K562 (cell line): ENCODE measurements at regions not wholly inside any gene's neighbourhood (a gene's known extent, or its start where the extent isn't known, plus 50 kb on each side); places are given as distances from the start of the nearest gene placed in this dataset.

Source experiments
- ATAC-seq: fragments of 200-7000 bp; cut with Tn5 transposase; 3 replicates; pipeline ENCODE4 v1.9.1; 2020; ENCODE audit warnings: moderate library complexity
- BruUV-seq: library from RNA; stranded (reverse); fragments of 400-500 nt; replicated peaks from 2 replicates; lab custom pipeline; 2021; lab: Mats Ljungman, UMichigan
- CTCF ChIA-PET: fragments of 300-600 bp; formaldehyde crosslinking; extraction: SDS; loops from one replicate; lab custom pipeline; 2021; ENCODE audit warnings: low intra/inter-chr PET ratio; lab: Yijun Ruan, JAX
- POLR2A ChIA-PET: fragments of 300-600, 350-650 bp; sonication (Branson Sonifier 250); formaldehyde crosslinking; extraction: SDS; loops from one replicate; lab custom pipeline; 2021; ENCODE audit warnings: antibody characterized with exemption, inconsistent platforms; lab: Yijun Ruan, JAX
- DNase-seq, 4 experiments: peaks; one replicate each; pipeline versions ENCODE4 v3.0.0 to v3.0.0-alpha.2; 2011 to 2018; ENCODE audit warnings: low spot score in 3 of 4, mixed read lengths in 3 of 4; ENCODE audit errors: extremely low read depth in 1 of 4
- FAIRE-seq: peaks from 2 replicates; lab custom pipeline; 2011; peaks lifted over from hg19 to GRCh38; lab: Jason Lieb, UNC
- H2AFZ ChIP-seq: 2 replicates; pipeline ENCODE4 v1.6.0; 2011; ENCODE audit warnings: low read depth, low read length, control low read depth, inconsistent platforms
- H3K27ac ChIP-seq: fragments of 200-600 bp; 3 replicates; pipeline ENCODE4 v1.8.0; 2011; ENCODE audit warnings: low read depth, mild to moderate bottlenecking, control low read depth, inconsistent platforms, low read length, moderate library complexity, mixed read lengths; ENCODE audit errors: extremely low read depth
- H3K27me3 ChIP-seq, 2 experiments: fragments of 300-600 bp in 1 of 2; 2 replicates in 1 of 2; 3 replicates in 1 of 2; pipeline versions ENCODE4 v1.6.0 to v1.8.0; 2011; ENCODE audit warnings: inconsistent platforms in 2 of 2, low read length in 2 of 2, mild to moderate bottlenecking in 1 of 2, mixed read lengths in 1 of 2, moderate library complexity in 1 of 2; ENCODE audit not compliant: control insufficient read depth in 2 of 2, insufficient read depth in 2 of 2
- H3K36me3 ChIP-seq: fragments of 300-600 bp; 3 replicates; pipeline ENCODE4 v1.8.0; 2011; ENCODE audit warnings: mild to moderate bottlenecking, low read length, inconsistent platforms; ENCODE audit not compliant: control insufficient read depth, insufficient read depth
- H3K4me1 ChIP-seq, 2 experiments: fragments of 200-600 bp in 1 of 2; replicated peaks in 1 of 2; 2 replicates in 1 of 2; 3 replicates in 1 of 2; pipeline versions ENCODE4 v1.5.1 to v1.8.0; 2011; ENCODE audit warnings: inconsistent platforms in 2 of 2, low read length in 2 of 2, mild to moderate bottlenecking in 1 of 2, mixed read lengths in 1 of 2, moderate library complexity in 1 of 2; ENCODE audit not compliant: control insufficient read depth in 2 of 2, insufficient read depth in 2 of 2
- H3K4me2 ChIP-seq: 2 replicates; pipeline ENCODE4 v1.6.1; 2011; ENCODE audit warnings: low read length, control low read depth, inconsistent platforms, mixed read lengths; ENCODE audit not compliant: insufficient read depth
- H3K4me3 ChIP-seq: fragments of 200-600 bp; sonication (generic), shearing (Covaris generic); 2 replicates; pipeline ENCODE4 v1.5.1; 2016; ENCODE audit warnings: control low read depth, inconsistent platforms
- H3K79me2 ChIP-seq: fragments of 200-600 bp; 3 replicates; pipeline ENCODE4 v1.8.0; 2011; ENCODE audit warnings: low read length, inconsistent platforms; ENCODE audit not compliant: control insufficient read depth, insufficient read depth
- H3K9ac ChIP-seq, 2 experiments: 2 replicates each; pipeline versions ENCODE4 v1.6.0 to v1.6.1; 2011; ENCODE audit warnings: low read depth in 2 of 2, low read length in 2 of 2, control low read depth in 1 of 2, inconsistent platforms in 1 of 2, mild to moderate bottlenecking in 1 of 2, mixed read lengths in 1 of 2; ENCODE audit not compliant: insufficient read depth in 1 of 2
- H3K9me1 ChIP-seq: one replicate; pipeline ENCODE4 v1.6.0; 2011; ENCODE audit warnings: inconsistent platforms, mild to moderate bottlenecking, low read length, moderate library complexity; ENCODE audit not compliant: control insufficient read depth, insufficient read depth
- H3K9me3 ChIP-seq: replicated peaks from 2 replicates; pipeline ENCODE4 v1.5.1; 2011; ENCODE audit warnings: low read depth, low read length, inconsistent platforms; ENCODE audit not compliant: control insufficient read depth, insufficient read depth
- H4K20me1 ChIP-seq: replicated peaks from 2 replicates; pipeline ENCODE4 v1.6.1; 2011; ENCODE audit warnings: low read length, inconsistent platforms, mixed read lengths; ENCODE audit not compliant: control insufficient read depth, insufficient read depth
- ASH1L ChIP-seq: fragments of 450-650 bp; IDR thresholded peaks from 2 replicates; pipeline ENCODE4 v1.6.1; 2018; ENCODE audit warnings: borderline replicate concordance, mild to moderate bottlenecking, low read depth; ENCODE audit not compliant: partially characterized antibody
- KLF10 ChIP-seq: fragments of 250-450 bp; sonication (Bioruptor Pico); IDR thresholded peaks from 2 replicates; pipeline ENCODE4 v1.6.1; 2021; ENCODE audit warnings: matching md5 sums
- MCM3 ChIP-seq: fragments of 450-650 bp; IDR thresholded peaks from 2 replicates; pipeline ENCODE4 v1.6.1; 2016
- NFIC ChIP-seq: fragments of 450-650 bp; IDR thresholded peaks from 2 replicates; pipeline ENCODE4 v1.6.1; 2017; ENCODE audit warnings: mild to moderate bottlenecking, inconsistent platforms
- NR2C2 ChIP-seq, 2 experiments: fragments of 200-800 bp in 1 of 2; sonication (Bioruptor generic) in 1 of 2; sonication (generic) in 1 of 2; formaldehyde crosslinking in 1 of 2; IDR thresholded peaks; 2 replicates each; pipeline versions ENCODE4 v1.6.1 to v1.8.0; 2016 to 2022; ENCODE audit warnings: mild to moderate bottlenecking in 1 of 2, missing compliant biosample characterization in 1 of 2, missing genetic modification characterization in 1 of 2, missing genetic modification reagents in 1 of 2
- ZNF212 ChIP-seq: fragments of 450-650 bp; formaldehyde crosslinking; IDR thresholded peaks from 2 replicates; pipeline ENCODE4 v1.4.0; 2020; ENCODE audit warnings: mild to moderate bottlenecking
- ZNF551 ChIP-seq: fragments of 250-450 bp; sonication (Bioruptor Pico); IDR thresholded peaks from 2 replicates; pipeline ENCODE4 v1.5.0; 2021; ENCODE audit warnings: mild to moderate bottlenecking, moderate library complexity
- WGBS: fragments of 100-300 bp; shearing (Covaris generic); methylation state at CpG from one replicate; pipeline ENCODE4 v1.1.6; 2016; ENCODE audit warnings: low coverage, mixed read lengths; ENCODE audit not compliant: insufficient coverage; ENCODE audit errors: missing lambda C conversion rate; 5-methylcytosine and 5-hydroxymethylcytosine counted together
- in situ Hi-C: fragments of 300-500 bp; cut with MboI; formaldehyde crosslinking; loops from 4 replicates; pipeline ENCODE4 v1.15.0; 2018; ENCODE audit warnings: inconsistent platforms, mixed read lengths
- intact Hi-C: fragments of 100-400 bp; cut with micrococcal nuclease; formaldehyde crosslinking; loops from 2 replicates; pipeline ENCODE4 v1.14.2; 2022

- CTCF ChIA-PET, result no interaction called here
- peaks cover 2 to 5% of the 10 kb centered on the region in 2 experiments; a peak in 1 of 5 replicates for H3K27me3 ChIP-seq
- H3K27ac ChIP-seq, result no peak overlapping the region
- FAIRE-seq (no peak), DNase-seq (no peak), ATAC-seq (no peak)
- H2AFZ ChIP-seq, result no peak overlapping the region
- intact Hi-C loops, result no loop called here
- H3K9ac ChIP-seq, result no peak overlapping the region
- POLR2A ChIA-PET, result interaction anchor here (1.1 kb wide), 1 partner anchor 32 kb away, joined by 4 read pairs; no protein-coding TSS in a partner anchor
- no peaks in the 10 kb centered on the region for H3K9me1 ChIP-seq
- H3K4me1 ChIP-seq, result no peaks in the 10 kb centered on the region; a peak in 2 of 5 replicates
- no peaks in the 10 kb centered on the region for H3K36me3 ChIP-seq
- BruUV-seq, result no TSS peak
- H3K4me2 ChIP-seq, result no peak overlapping the region
- no peaks in the 10 kb centered on the region for H3K79me2 ChIP-seq
- no peaks in the 10 kb centered on the region for H3K9me3 ChIP-seq
- H3K4me3 ChIP-seq, result no peak overlapping the region
- in situ Hi-C loops, result loop anchor here (25.0 kb wide), 2 partner anchors 490 to 940 kb away; partner anchors contain the start of gene PRIM2
- 5% methylated on average over 3 of the region's 3 CpGs for WGBS
- H4K20me1 ChIP-seq, result no peaks in the 10 kb centered on the region
- TF ChIP-seq ZNF212 (no peak), ZNF551 (CRISPR knock-in tag) (no peak), ASH1L (no peak), KLF10 (CRISPR knock-in tag) (no peak)
Measured at GRCh38 chr6:56372406-56372995, 125.1 kb upstream of the COL21A1 start.

GRCh38 chr6:56370561-56371211, 123.3 kb upstream of the COL21A1 start:
- no peaks in the 10 kb centered on the region for H3K9me1 ChIP-seq
- in situ Hi-C loops, result loop anchor here (25.0 kb wide), 2 partner anchors 492 to 942 kb away; partner anchors contain the start of gene PRIM2
- no peak overlapping the region for H2AFZ ChIP-seq
- H3K9ac ChIP-seq, result no peak overlapping the region
- DNase-seq, result no peak
- WGBS, result 37% methylated on average over 2 of the region's 2 CpGs
- FAIRE-seq, result no peak
- no peaks in the 10 kb centered on the region for H4K20me1 ChIP-seq
- no peaks in the 10 kb centered on the region for H3K36me3 ChIP-seq
- no TSS peak for BruUV-seq
- H3K27me3 ChIP-seq, result peaks cover 2 to 5% of the 10 kb centered on the region in 2 experiments; a peak in 1 of 5 replicates
- no peak overlapping the region for H3K4me3 ChIP-seq
- CTCF ChIA-PET, result interaction anchor here (1.3 kb wide), 1 partner anchor 222 kb away, joined by 7 read pairs; no protein-coding TSS in a partner anchor
- intact Hi-C loops, result loop anchor here (2.0 kb wide), 2 partner anchors 178 to 200 kb away; no protein-coding TSS in a partner anchor
- peak; percentile 80 for TF ChIP-seq NFIC
- TF ChIP-seq MCM3, result no peak
- no peak for TF ChIP-seq NR2C2 (CRISPR knock-in tag; IDR thresholded peaks at IDR 0.05)
- peak; percentile 28; the same call in 1 of the 2 replicates for TF ChIP-seq NR2C2 (tag; IDR thresholded peaks at IDR 0.05)
- no peaks in the 10 kb centered on the region; a peak in 2 of 5 replicates for H3K4me1 ChIP-seq
- POLR2A ChIA-PET, result interaction anchor here (0.6 kb wide), 1 partner anchor 747 kb away, joined by 3 read pairs; no protein-coding TSS in a partner anchor
- H3K27ac ChIP-seq, result no peak overlapping the region
- no peaks in the 10 kb centered on the region for H3K79me2 ChIP-seq
- no peak for ATAC-seq
- H3K4me2 ChIP-seq, result no peak overlapping the region
- no peaks in the 10 kb centered on the region for H3K9me3 ChIP-seq
